Astrocyte (in vitro differentiated cells and primary cell): ENCODE measurements at regions not wholly inside any gene's neighbourhood (a gene's known extent, or its start where the extent isn't known, plus 50 kb on each side); places are given as distances from the start of the nearest gene placed in this dataset.

Experiments
- DNase-seq: peaks from one replicate; pipeline ENCODE4 v3.0.0-alpha.2; 2010; ENCODE audit warnings: low read depth
- FAIRE-seq: peaks from 2 replicates; lab custom pipeline; 2011; peaks lifted over from hg19 to GRCh38; lab: Jason Lieb, UNC
- H2AFZ ChIP-seq: 2 replicates; pipeline ENCODE4 v1.6.0; 2012; ENCODE audit warnings: low read depth, low read length, inconsistent platforms
- H3K27ac ChIP-seq: 2 replicates; pipeline ENCODE4 v1.5.1; 2011; ENCODE audit warnings: low read depth, low read length, inconsistent platforms
- H3K27me3 ChIP-seq: 2 replicates; pipeline ENCODE4 v1.6.0; 2011; ENCODE audit warnings: low read length, inconsistent platforms; ENCODE audit not compliant: insufficient read depth
- H3K36me3 ChIP-seq: 2 replicates; pipeline ENCODE4 v1.5.1; 2011; ENCODE audit warnings: low read length, inconsistent platforms; ENCODE audit not compliant: insufficient read depth
- H3K4me1 ChIP-seq: 2 replicates; pipeline ENCODE4 v1.5.1; 2011; ENCODE audit warnings: low read length, inconsistent platforms; ENCODE audit not compliant: insufficient read depth
- H3K4me2 ChIP-seq: 2 replicates; pipeline ENCODE4 v1.6.0; 2012; ENCODE audit warnings: low read length, inconsistent platforms
- H3K4me3 ChIP-seq: 2 replicates; pipeline ENCODE4 v1.5.1; 2011; ENCODE audit warnings: low read depth, mild to moderate bottlenecking, low read length, inconsistent platforms; ENCODE audit not compliant: insufficient read depth
- H3K79me2 ChIP-seq: 2 replicates; pipeline ENCODE4 v1.6.0; 2012; ENCODE audit warnings: mild to moderate bottlenecking, low read length, inconsistent platforms; ENCODE audit not compliant: insufficient read depth
- H3K9ac ChIP-seq: 2 replicates; pipeline ENCODE4 v1.6.0; 2012; ENCODE audit warnings: mild to moderate bottlenecking, low read length, inconsistent platforms
- H3K9me3 ChIP-seq: 2 replicates; pipeline ENCODE4 v1.5.1; 2012; ENCODE audit warnings: low read depth, mild to moderate bottlenecking, low read length, inconsistent platforms; ENCODE audit not compliant: insufficient read depth
- H4K20me1 ChIP-seq: 2 replicates; pipeline ENCODE4 v1.6.0; 2012; ENCODE audit warnings: low read length, inconsistent platforms; ENCODE audit not compliant: insufficient read depth
- H3K27ac Mint-ChIP-seq: one replicate; pipeline ENCODE4 v1.8.0; 2021; ENCODE audit warnings: mild to moderate bottlenecking, mixed read lengths; ENCODE audit not compliant: unreplicated experiment
- H3K27me3 Mint-ChIP-seq: one replicate; pipeline ENCODE4 v1.8.0; 2021; ENCODE audit warnings: low read depth, mixed read lengths; ENCODE audit not compliant: unreplicated experiment
- H3K36me3 Mint-ChIP-seq: one replicate; pipeline ENCODE4 v1.8.0; 2021; ENCODE audit warnings: low read depth, mixed read lengths; ENCODE audit not compliant: unreplicated experiment
- H3K4me1 Mint-ChIP-seq: one replicate; pipeline ENCODE4 v1.8.0; 2021; ENCODE audit warnings: low read depth, mixed read lengths; ENCODE audit not compliant: unreplicated experiment
- H3K4me3 Mint-ChIP-seq: one replicate; pipeline ENCODE4 v1.8.0; 2021; ENCODE audit warnings: mild to moderate bottlenecking, moderate library complexity, mixed read lengths; ENCODE audit not compliant: unreplicated experiment
- H3K9me3 Mint-ChIP-seq: one replicate; pipeline ENCODE4 v1.8.0; 2021; ENCODE audit warnings: mild to moderate bottlenecking, mixed read lengths; ENCODE audit not compliant: unreplicated experiment
- EZH2 ChIP-seq: IDR thresholded peaks from 2 replicates; pipeline ENCODE4 v1.6.1; 2012; ENCODE audit warnings: mild to moderate bottlenecking, low read length, inconsistent platforms; ENCODE audit not compliant: insufficient read depth
- TF ChIP-seq, protein P1 (sequence below): IDR thresholded peaks from 2 replicates; pipeline ENCODE4 v1.5.1; 2011; ENCODE audit warnings: low read depth, mild to moderate bottlenecking, inconsistent platforms, low read length, moderate library complexity; ENCODE audit not compliant: insufficient read depth

DNA sequence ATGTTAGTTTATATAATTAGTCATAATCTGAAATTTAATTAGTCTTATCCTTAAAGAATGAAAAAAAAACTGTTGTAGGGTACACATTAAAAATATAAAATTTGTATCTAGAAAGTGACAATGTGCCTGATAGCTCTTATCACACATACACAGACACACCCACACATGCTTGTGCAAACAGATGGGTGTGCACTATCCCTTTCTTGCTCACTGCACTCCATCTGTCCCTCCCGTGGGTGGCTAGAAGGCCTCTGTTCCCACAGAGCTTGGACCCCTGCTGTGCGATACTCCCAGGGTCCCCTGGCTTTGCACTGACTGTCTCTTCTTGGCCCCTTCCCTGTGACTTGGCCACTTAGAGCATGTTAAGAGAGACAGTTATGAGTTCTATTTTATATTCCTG, 123.9 kb upstream of the ACKR3 start:
- H3K9me3 ChIP-seq, result no peaks in the 10 kb centered on the region
- no peaks in the 10 kb centered on the region for H4K20me1 ChIP-seq
- no peak overlapping the region for H2AFZ ChIP-seq
- no peaks in the 10 kb centered on the region for H3K79me2 ChIP-seq
- no peaks in the 10 kb centered on the region for H3K4me1 ChIP-seq
- H3K27me3 ChIP-seq, result no peaks in the 10 kb centered on the region
- Mint-ChIP-seq H3K36me3 (peaks cover 2% of the 10 kb centered on the region), H3K4me1 (no peaks in the 10 kb centered on the region), H3K4me3 (no peak overlapping the region), H3K27ac (no peak overlapping the region), H3K9me3 (peaks cover 4% of the 10 kb centered on the region), H3K27me3 (peaks cover 4% of the 10 kb centered on the region)
- no peak overlapping the region for H3K4me2 ChIP-seq
- TF ChIP-seq, protein P1, sequence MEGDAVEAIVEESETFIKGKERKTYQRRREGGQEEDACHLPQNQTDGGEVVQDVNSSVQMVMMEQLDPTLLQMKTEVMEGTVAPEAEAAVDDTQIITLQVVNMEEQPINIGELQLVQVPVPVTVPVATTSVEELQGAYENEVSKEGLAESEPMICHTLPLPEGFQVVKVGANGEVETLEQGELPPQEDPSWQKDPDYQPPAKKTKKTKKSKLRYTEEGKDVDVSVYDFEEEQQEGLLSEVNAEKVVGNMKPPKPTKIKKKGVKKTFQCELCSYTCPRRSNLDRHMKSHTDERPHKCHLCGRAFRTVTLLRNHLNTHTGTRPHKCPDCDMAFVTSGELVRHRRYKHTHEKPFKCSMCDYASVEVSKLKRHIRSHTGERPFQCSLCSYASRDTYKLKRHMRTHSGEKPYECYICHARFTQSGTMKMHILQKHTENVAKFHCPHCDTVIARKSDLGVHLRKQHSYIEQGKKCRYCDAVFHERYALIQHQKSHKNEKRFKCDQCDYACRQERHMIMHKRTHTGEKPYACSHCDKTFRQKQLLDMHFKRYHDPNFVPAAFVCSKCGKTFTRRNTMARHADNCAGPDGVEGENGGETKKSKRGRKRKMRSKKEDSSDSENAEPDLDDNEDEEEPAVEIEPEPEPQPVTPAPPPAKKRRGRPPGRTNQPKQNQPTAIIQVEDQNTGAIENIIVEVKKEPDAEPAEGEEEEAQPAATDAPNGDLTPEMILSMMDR, result no peak
- TF ChIP-seq EZH2, result no peak
- no peak overlapping the region for H3K27ac ChIP-seq
- FAIRE-seq (no peak), DNase-seq (no peak)
- no peaks in the 10 kb centered on the region for H3K36me3 ChIP-seq
- H3K4me3 ChIP-seq, result no peak overlapping the region
- no peak overlapping the region for H3K9ac ChIP-seq

DNA sequence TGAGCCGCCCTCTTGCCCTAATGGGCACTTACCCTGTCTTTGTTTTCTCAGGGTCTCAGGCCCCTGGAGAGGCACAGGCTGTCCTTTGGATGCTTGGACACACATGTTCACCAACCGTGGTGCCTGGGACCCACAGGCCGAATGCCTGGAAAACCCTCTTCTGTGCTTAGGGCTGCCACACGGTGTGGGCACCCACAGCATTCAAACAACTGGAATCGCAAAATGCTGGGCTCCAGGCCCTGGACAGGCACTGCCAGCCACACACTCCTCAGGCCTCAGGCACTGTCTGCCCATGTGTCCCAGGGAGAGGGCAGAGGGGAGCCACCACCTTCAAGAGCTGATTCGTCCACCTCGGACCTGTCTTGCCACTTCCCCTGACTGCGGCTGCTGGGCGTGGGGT, 123.1 kb upstream of the ACKR3 start:
- H3K4me3 Mint-ChIP-seq, result no peak overlapping the region
- FAIRE-seq (no peak), DNase-seq (no peak)
- no peak overlapping the region for H3K27ac ChIP-seq
- H3K4me1 Mint-ChIP-seq, result no peaks in the 10 kb centered on the region
- peaks cover 2% of the 10 kb centered on the region for H3K36me3 Mint-ChIP-seq
- no peak overlapping the region for H3K9ac ChIP-seq
- H2AFZ ChIP-seq, result no peak overlapping the region
- H3K9me3 Mint-ChIP-seq, result peaks cover 4% of the 10 kb centered on the region
- no peak overlapping the region for H3K27ac Mint-ChIP-seq
- no peaks in the 10 kb centered on the region for H4K20me1 ChIP-seq
- peaks cover 4% of the 10 kb centered on the region for H3K27me3 Mint-ChIP-seq
- H3K9me3 ChIP-seq, result no peaks in the 10 kb centered on the region
- H3K36me3 ChIP-seq, result no peaks in the 10 kb centered on the region
- no peaks in the 10 kb centered on the region for H3K27me3 ChIP-seq
- TF ChIP-seq, protein P1, result no peak
- TF ChIP-seq EZH2, result no peak
- H3K79me2 ChIP-seq, result no peaks in the 10 kb centered on the region
- H3K4me3 ChIP-seq, result no peak overlapping the region
- no peaks in the 10 kb centered on the region for H3K4me1 ChIP-seq
- H3K4me2 ChIP-seq, result no peak overlapping the region

DNA sequence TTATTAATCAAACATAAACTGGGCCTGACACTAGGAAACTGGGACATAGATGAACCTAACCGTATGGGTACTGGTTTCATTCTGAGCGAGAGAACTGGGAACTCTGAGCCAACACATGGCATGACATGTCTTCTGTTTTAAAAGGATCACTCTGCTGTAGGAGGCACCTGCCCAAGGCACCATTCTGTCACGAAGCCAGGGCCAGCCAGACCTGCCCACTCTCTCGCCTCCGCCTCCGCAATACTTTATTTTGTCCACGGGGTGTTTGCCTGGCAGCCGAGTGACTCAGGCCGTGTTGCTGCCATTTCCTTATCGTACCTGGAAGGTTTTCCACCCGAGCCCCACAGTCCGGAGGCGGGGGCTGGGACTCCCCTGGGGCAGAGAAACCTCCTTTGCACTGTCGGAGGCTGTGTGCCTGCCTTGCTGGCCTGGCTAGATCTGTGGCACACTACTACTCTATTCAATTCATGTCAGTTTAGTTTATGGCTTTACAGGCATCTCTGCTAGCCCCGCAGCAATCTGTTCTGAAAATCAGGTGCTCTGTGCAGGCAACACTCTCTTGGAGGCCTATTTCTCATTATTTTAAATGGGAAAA, 120.4 kb upstream of the ACKR3 start:
- Histone ChIP-seq H3K36me3 (no peaks in the 10 kb centered on the region), H3K9ac (no peak overlapping the region), H2AFZ (no peak overlapping the region), H3K4me1 (no peaks in the 10 kb centered on the region), H4K20me1 (no peaks in the 10 kb centered on the region), H3K4me3 (no peak overlapping the region), H3K79me2 (no peaks in the 10 kb centered on the region), H3K4me2 (no peak overlapping the region), H3K27me3 (no peaks in the 10 kb centered on the region), H3K9me3 (no peaks in the 10 kb centered on the region), H3K27ac (no peak overlapping the region)
- Mint-ChIP-seq H3K36me3 (peaks cover 2% of the 10 kb centered on the region), H3K27me3 (peaks cover 12% of the 10 kb centered on the region), H3K27ac (no peak overlapping the region), H3K4me1 (no peaks in the 10 kb centered on the region), H3K9me3 (no peaks in the 10 kb centered on the region), H3K4me3 (no peak overlapping the region)
- DNase-seq (no peak), FAIRE-seq (no peak)
- TF ChIP-seq EZH2, result no peak
- TF ChIP-seq, protein P1, result no peak
